NCI-H345 (cell line): ENCODE measurements at regions not wholly inside any gene's neighbourhood (a gene's known extent, or its start where the extent isn't known, plus 50 kb on each side); places are given as distances from the start of the nearest gene placed in this dataset.
A peak's percentile ranks its signal among the peaks of the same experiment; 100 is the strongest.
"Not testable (repeated sequence)": the region's sequence is repeated elsewhere in the genome, so short reads cannot be mapped to it uniquely, and the experiment has no call there.

ENCODE experiments used
- DNase-seq: peaks from one replicate; lab custom pipeline; 2025; lab: John Stamatoyannopoulos, UW

DNA sequence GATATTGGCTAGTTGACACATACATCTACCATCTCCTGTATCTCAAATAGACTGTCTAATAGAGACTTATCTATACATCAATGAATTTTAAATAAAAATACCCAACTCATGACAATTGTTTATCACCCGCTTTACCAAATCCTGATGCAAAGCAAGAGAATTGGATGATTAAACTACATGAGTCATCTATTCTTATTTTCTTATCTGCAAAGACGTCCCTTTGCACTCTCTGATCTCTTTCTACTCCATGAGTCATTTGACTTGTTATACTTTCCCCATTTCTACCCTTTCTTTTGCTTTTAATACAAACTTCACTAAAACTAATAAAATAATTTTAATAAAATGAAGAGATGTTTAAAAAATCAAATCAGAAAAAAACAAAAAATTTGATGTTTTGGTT is 261.7 kb upstream of the MAP2 start:
- no peak for DNase-seq

DNA sequence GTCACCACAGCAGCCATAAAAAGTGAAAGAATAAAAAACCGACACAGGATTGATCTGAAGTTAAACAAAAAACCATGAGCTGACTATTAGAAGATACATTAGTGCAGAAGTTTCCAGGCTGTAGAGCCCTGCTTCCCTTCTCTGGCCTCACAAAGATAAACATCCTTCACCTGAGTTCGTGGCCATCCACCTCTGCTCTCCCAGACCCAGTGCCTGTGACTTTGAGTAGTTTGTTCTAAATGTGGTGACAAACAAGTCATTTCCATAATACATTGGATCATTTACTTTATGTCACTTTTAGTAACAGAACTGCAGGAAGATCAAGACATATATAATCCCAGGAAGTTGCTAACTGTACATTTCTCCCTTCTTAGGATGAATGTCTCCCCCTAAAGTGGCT is 241.9 kb upstream of the MAP2 start:
- no peak for DNase-seq

- peak; percentile 21 for DNase-seq
Measured at GRCh38 chr2:209186886-209187285, 237.0 kb upstream of the MAP2 start.

DNA sequence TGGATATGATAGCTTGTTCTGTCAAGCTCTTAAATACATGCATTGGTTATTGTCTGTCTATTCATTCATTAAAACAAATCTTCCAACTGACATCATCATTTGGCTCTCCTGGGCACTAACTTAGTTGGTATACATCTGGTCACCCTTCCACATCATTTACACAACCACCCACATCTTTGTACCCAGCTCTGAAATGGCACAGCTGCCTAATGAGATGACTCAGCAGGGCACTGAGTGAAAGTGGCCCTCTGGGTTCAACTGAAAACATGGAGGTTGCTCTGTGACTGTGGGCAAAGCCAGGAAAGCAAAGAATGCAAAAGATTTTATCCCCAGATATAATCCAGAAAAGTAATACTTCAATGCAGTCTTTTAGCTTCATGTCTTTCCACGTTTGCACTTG is 234.0 kb upstream of the MAP2 start:
- no peak for DNase-seq

DNA sequence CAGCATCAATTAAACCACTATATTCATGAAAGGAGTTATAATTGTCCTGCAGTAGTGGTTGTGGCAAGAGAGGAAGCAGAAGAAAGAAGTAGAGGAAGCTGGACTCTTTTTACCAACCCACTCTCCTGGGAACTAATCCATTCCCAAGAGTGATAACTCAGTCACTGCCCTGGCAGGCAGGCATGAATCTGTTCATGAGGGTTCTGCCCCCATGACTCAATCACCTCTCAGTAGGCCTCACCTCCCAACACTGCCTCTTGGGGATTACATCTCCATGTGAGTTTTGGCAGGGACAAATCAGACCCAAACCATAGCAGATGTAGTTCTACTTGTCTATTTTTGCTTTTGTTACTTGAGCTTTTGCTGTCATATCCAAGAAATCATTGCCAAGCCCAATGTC is 232.7 kb upstream of the MAP2 start:
- DNase-seq = no peak

- DNase-seq = no peak
Measured at GRCh38 chr2:209194717-209195116, 229.1 kb upstream of the MAP2 start.

DNA sequence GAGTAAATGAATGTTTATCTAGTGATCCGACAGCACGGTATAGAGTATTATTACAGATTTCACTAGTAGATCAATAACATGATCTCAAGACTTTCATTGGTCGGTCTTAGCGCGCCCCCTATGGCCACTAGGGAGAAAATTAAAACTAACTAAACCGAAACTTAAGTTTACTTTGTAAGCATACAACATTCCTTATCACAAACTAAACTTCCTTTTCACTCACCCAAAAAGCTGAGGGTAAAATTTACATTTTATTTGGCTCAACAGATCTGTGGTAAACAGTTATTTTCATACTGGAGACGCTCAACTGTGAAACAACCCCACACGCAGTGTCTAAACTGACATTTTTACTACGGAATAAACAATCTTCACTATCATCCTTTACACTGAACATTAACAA is 215.6 kb upstream of the MAP2 start:
- peak; percentile 15 for DNase-seq

DNA sequence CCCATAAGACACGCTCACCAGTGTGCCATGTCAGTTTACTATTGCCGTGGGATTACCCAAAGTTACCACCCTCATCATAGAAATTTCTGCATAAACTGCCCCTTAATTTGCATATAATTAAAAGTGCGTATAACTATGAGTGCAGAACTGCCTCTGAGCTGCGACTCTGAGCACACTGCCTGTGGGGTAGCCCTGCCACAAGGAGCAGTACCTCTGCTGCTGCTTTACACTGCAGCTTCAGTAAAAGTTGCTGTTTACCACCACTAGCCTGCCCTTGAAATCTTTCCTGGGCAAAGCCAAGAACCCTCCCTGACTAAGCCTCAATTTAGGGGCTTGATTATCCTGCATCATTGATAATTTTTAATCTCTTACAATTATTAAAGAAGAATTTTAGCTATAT is 213.9 kb upstream of the MAP2 start:
- no peak for DNase-seq

GRCh38 chr2:209230560-209230959 is 193.3 kb upstream of the MAP2 start:
- DNase-seq = no peak

- no peak for DNase-seq
Measured at GRCh38 chr2:209236377-209236776, 187.5 kb upstream of the MAP2 start.

GRCh38 chr2:209238765-209239584 is 184.9 kb upstream of the MAP2 start:
- DNase-seq = no peak

DNA sequence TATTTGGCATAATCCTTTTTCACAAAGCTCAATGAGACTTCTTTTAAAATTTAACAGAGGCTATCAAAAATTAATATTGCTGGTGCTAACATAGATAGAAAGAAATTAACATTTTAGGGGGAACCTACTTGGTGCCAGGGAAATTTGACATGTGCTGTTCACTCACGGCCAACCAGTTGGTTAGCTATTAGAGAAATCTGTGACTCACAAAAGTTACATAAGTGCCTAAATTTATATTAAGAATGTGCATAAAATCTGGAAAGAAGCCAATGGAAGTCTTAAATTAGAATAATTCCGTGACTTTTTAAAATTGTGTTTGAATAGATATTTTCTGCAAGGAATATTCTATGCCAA is 184.3 kb upstream of the MAP2 start:
- DNase-seq = no peak

- DNase-seq = no peak
Measured at GRCh38 chr2:209240204-209240603, 183.6 kb upstream of the MAP2 start.

GRCh38 chr2:209253544-209253943 is 170.3 kb upstream of the MAP2 start:
- DNase-seq = no peak

DNA sequence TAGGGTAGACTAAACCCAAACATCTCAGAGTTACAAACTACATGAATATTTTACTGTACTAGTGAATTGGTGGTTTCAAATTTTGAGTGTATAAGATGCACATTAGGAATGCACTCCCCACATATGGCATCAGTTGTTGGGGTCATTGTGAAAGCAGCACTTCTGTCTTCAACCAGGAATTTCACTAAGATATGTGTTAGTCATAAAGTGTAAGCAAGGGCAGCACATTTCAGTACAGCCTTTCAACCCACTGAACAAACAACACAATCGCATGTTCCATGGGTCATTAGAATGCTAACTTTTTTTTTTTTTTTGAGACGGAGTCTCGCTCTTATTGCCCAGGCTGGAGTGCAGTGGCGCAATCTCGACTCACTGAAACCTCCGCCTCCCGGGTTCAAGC is 164.1 kb upstream of the MAP2 start:
- DNase-seq = no peak

- DNase-seq = no peak
Measured at GRCh38 chr2:209260281-209260680, 163.6 kb upstream of the MAP2 start.

DNA sequence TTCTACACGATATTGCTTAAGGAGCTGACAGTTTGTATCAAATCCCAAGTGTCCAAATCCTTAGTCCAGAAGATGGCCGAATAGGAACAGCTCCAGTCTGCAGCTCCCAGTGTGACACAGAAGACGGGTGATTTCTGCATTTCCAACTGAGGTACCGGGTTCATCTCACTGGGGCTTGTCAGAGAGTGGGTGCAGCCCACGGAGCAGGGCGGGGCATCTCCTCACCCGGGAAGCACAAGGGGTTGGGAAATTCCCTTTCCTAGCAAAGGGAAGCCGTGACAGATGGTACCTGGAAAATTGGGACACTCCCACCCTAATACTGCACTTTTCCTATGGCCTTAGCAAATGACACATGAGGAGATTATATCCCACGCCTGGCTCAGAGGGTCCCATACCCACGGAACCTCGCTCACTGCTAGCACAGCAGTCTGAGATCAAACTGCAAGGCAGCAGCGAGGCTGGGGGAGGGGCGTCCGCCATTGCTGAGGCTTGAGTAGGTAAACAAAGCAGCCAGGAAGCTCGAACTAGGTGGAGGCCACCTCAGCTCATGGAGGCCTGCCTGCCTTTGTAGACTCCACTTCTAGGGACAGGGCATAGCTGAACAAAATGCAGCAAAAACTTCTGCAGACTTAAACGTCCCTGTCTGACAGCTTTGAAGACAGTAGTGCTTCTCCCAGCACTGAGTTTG is 162.3 kb upstream of the MAP2 start:
- DNase-seq = not testable (repeated sequence)

DNA sequence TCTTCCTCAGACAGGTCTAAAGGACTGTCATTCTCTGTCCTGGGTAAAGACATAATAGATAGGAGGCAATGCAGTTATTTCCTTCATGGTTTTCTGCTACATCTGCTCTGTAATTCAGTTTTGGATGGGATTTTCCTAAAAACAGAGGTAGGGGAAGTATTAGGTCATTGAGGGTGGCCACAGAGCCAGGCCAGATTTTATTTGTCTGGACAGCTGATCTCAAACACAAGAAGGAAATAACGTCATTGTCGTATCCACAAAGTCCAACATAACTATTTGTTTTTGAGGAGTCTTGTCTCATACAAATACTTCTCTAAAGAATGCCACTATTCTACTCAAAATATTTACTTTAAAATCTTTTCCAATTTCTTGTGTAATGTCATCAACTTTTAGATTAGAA is 154.8 kb upstream of the MAP2 start:
- DNase-seq = no peak

GRCh38 chr2:209276000-209276399 is 147.8 kb upstream of the MAP2 start:
- DNase-seq = no peak

DNA sequence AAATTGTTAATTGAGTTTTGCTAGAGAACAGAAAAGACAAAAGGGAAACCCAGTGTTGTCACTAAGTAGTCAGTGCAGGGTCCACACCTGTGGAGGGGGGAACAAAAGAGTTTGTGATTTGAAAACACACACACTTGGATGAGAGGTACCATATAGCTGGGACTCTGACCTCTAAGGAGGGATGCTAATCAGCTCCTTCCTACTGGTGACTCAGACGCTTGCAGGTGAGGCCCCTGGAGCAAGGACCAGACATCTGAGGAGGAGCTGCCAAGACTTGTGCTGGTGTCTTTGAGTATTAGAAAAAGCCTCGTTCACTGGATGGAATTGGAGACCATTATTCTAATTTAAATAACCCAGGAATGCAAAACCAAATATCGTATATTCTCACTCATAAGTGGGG is 146.4 kb upstream of the MAP2 start:
- DNase-seq = no peak

DNA sequence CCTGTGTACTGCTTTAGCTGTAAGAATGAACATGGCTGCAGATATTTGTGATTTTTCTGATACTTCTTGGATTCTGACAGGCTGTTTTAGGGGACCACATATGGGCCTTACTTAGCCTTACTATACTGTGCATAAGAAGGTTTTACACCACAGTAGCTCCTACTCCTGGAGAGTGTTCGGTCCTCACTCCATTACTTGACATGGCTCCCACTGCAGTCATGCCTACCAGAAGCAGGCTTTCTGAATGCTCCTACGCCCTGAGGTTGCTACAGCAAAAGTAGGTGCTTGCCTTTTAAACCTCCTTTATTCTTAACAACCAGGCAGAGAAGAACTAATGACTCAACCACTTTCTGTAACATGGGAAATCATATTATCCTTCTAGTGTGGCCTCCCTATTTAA is 125.2 kb upstream of the MAP2 start:
- no peak for DNase-seq

- not testable (repeated sequence) for DNase-seq
Measured at GRCh38 chr2:209299478-209299877, 124.4 kb upstream of the MAP2 start.

DNA sequence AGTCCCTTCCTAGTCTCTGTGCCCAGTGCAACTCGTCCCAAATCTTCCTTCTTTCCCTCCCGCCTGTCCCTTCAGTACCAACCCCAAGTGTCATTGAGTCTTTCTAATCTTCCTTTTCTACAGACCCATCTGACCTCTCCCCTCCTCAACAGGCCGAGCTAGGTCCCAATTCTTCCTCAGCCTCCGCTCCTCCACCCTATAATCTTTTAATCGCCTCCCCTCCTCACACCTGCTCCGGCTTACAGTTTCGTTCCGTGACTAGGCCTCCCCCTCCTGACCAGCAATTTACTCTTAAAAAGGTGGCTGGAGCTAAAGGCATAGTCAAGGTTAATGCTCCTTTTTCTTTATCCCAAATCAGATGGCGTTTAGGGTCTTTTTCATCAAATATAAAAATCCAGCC is 123.1 kb upstream of the MAP2 start:
- DNase-seq = not testable (repeated sequence)

- DNase-seq = no peak
Measured at GRCh38 chr2:209305026-209305425, 118.8 kb upstream of the MAP2 start.
